ENCODE measurements at regions not wholly inside any gene's neighbourhood (a gene's known extent, or its start where the extent isn't known, plus 50 kb on each side); places are given as distances from the start of the nearest gene placed in this dataset.

DNA sequence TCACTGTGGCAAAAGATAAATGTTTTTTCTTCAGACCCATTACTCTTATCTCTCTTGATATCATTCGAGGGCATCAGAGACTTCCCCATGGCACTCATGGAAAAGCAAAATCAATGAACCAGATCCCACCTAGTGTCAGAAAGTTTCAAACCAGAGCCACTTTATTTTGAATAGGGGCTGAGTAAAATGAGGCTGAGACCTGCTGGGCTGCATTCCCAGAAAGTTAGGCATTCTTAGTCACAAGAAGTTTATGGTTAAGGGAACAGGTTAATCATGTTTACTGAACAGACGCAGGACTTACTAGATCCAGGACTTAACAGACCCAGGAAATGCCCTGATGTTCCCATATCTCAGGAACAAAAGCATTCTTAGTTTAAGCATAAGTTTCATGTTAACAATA lies 369.9 kb downstream of the BTBD3 start:
- TF ChIP-seq CTCF (IDR thresholded peaks at IDR 0.05), result no peak
- TF ChIP-seq POLR2A (IDR thresholded peaks at IDR 0.05), result no peak
- H3K27ac ChIP-seq, result no peak overlapping the region
- no peak overlapping the region for H3K4me3 ChIP-seq
- no peak for DNase-seq
- H3K36me3 ChIP-seq, result no peaks in the 10 kb centered on the region
- no peaks in the 10 kb centered on the region for H3K9me3 ChIP-seq
- no peaks in the 10 kb centered on the region for H3K4me1 ChIP-seq
- no peaks in the 10 kb centered on the region for H3K27me3 ChIP-seq

- Histone ChIP-seq H3K36me3 (no peaks in the 10 kb centered on the region), H3K27me3 (no peaks in the 10 kb centered on the region), H3K9me3 (no peaks in the 10 kb centered on the region), H3K4me1 (no peaks in the 10 kb centered on the region), H3K4me3 (no peak overlapping the region), H3K27ac (no peak overlapping the region)
- no peak for DNase-seq
- TF ChIP-seq CTCF (IDR thresholded peaks at IDR 0.05) (no peak), POLR2A (IDR thresholded peaks at IDR 0.05) (no peak)
These were observed 371.8 kb downstream of the BTBD3 start for GRCh38 chr20:12289465-12289864.

DNA sequence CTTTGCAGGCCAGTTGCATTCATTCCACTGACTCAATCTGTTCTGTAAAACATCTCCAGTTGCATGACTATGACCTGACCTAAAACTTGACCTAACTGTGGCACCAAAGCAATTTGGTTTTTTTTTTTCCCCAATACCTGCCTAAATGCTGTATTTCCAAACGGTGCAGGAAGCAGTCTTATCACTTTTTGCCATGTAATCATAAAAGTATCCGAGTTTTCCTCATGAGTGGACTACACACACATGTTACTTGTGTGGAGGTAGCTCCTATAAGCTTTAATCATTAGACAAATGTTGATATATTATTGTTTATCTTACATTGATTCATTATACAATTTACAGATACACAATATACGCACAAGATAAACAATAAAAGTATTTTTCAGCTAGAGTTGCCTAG lies 373.7 kb downstream of the BTBD3 start:
- no peaks in the 10 kb centered on the region for H3K9me3 ChIP-seq
- no peaks in the 10 kb centered on the region for H3K27me3 ChIP-seq
- no peak overlapping the region for H3K27ac ChIP-seq
- no peak overlapping the region for H3K4me3 ChIP-seq
- DNase-seq, result no peak
- no peaks in the 10 kb centered on the region for H3K4me1 ChIP-seq
- TF ChIP-seq POLR2A (IDR thresholded peaks at IDR 0.05) (no peak), CTCF (IDR thresholded peaks at IDR 0.05) (no peak)
- no peaks in the 10 kb centered on the region for H3K36me3 ChIP-seq

DNA sequence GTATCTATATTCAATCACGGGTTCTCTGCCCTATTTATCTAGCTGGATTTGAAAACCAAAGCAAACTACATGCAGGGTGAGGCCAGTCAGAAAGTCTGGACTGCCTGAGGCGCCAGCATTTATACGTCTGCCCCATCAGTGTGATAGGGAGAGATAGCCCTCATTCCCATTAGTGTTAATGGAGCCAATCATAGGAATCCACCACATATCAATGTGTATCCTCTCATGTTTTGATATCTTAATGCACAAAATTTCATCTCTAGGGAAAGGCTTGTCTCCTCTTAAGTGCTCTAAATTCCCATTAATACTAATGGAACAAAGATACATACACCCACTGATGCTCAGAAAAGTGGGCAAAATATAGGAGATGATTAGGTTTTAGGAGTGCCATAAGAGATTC lies 376.2 kb downstream of the BTBD3 start:
- no peak overlapping the region for H3K4me3 ChIP-seq
- no peaks in the 10 kb centered on the region for H3K4me1 ChIP-seq
- no peaks in the 10 kb centered on the region for H3K27me3 ChIP-seq
- H3K27ac ChIP-seq, result no peak overlapping the region
- H3K9me3 ChIP-seq, result no peaks in the 10 kb centered on the region
- TF ChIP-seq CTCF (IDR thresholded peaks at IDR 0.05), result no peak
- no peak for TF ChIP-seq POLR2A (IDR thresholded peaks at IDR 0.05)
- DNase-seq, result no peak
- no peaks in the 10 kb centered on the region for H3K36me3 ChIP-seq

- Histone ChIP-seq H3K4me3 (no peak overlapping the region), H3K4me1 (no peaks in the 10 kb centered on the region), H3K9me3 (no peaks in the 10 kb centered on the region), H3K36me3 (no peaks in the 10 kb centered on the region), H3K27me3 (no peaks in the 10 kb centered on the region), H3K27ac (no peak overlapping the region)
- no peak for DNase-seq
- TF ChIP-seq POLR2A (IDR thresholded peaks at IDR 0.05) (no peak), CTCF (IDR thresholded peaks at IDR 0.05) (no peak)
These were observed 377.0 kb downstream of the BTBD3 start for GRCh38 chr20:12294678-12295077.
